ENCODE measurements at regions not wholly inside any gene's neighbourhood (a gene's known extent, or its start where the extent isn't known, plus 50 kb on each side); places are given as distances from the start of the nearest gene placed in this dataset.

- CTCF ChIA-PET: no interaction called here
- no peak for TF ChIP-seq CTCF (IDR thresholded peaks at IDR 0.05; ENCODE audit: insufficient read depth in 1 of 2, low read depth in 1 of 2, low read length in 1 of 2, severe bottlenecking in 1 of 2, unreplicated experiment in 1 of 2)
- Histone ChIP-seq H3K36me3 (ENCODE audit: control insufficient read depth, insufficient read depth, low read length) (no peaks in the 10 kb centered on the region), H3K9me3 (no peaks in the 10 kb centered on the region), H3K4me3 (ENCODE audit: low read depth, low read length) (no peak overlapping the region), H3K27me3 (replicated peaks; ENCODE audit: control insufficient read depth, insufficient read depth, low read length) (no peaks in the 10 kb centered on the region), H3K4me1 (no peaks in the 10 kb centered on the region)
- no TSS peak for BruUV-seq (replicated peaks)
- Mint-ChIP-seq H3K36me3 (ENCODE audit: insufficient read depth, unreplicated experiment) (no peaks in the 10 kb centered on the region), H3K27me3 (ENCODE audit: insufficient read depth, unreplicated experiment) (peaks cover 6% of the 10 kb centered on the region), H3K9me3 (ENCODE audit: unreplicated experiment) (no peaks in the 10 kb centered on the region), H3K4me3 (ENCODE audit: unreplicated experiment) (no peak overlapping the region), H3K4me1 (ENCODE audit: low read depth, unreplicated experiment) (no peaks in the 10 kb centered on the region), H3K27ac (ENCODE audit: unreplicated experiment) (no peak overlapping the region)
- intact Hi-C loops (cut with micrococcal nuclease; ENCODE audit: unreplicated experiment): no loop called here
- no peak for DNase-seq
- POLR2A ChIA-PET: no interaction called here
These were observed 366.2 kb upstream of the TMEM229A start for GRCh38 chr7:124398937-124399552.

DNA sequence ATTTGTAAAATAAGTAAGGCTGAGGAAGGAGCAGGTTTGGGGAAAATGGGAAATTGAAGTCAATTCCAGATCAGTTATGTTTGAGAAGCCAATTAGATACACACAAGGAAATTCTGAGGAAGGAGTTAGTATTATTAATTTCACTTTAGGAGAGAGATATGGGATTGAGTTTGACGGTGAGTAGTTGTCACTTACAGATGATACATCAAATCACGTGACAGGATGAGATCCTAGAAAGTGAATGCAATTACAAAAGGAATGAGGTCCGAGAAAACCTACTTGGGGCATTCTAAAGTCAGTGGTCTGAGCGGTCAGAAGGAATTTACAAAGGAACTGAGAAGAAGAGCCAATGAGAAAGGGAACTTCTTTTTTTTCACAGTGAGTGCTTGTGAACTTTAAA, 364.3 kb upstream of the TMEM229A start:
- Mint-ChIP-seq H3K27me3 (ENCODE audit: insufficient read depth, unreplicated experiment) (peaks cover 6% of the 10 kb centered on the region), H3K27ac (ENCODE audit: unreplicated experiment) (no peak overlapping the region)

GRCh38 chr7:124390301-124390700, 357.4 kb upstream of the TMEM229A start:
- no peak overlapping the region for H3K27ac Mint-ChIP-seq (ENCODE audit: unreplicated experiment)
- no peak for DNase-seq
- H3K4me1 ChIP-seq: no peaks in the 10 kb centered on the region
- intact Hi-C loops (cut with micrococcal nuclease; ENCODE audit: unreplicated experiment): no loop called here
- no peaks in the 10 kb centered on the region for H3K27me3 Mint-ChIP-seq (ENCODE audit: insufficient read depth, unreplicated experiment)
- no peaks in the 10 kb centered on the region for H3K36me3 Mint-ChIP-seq (ENCODE audit: insufficient read depth, unreplicated experiment)
- H3K4me3 Mint-ChIP-seq (ENCODE audit: unreplicated experiment): no peak overlapping the region
- H3K27me3 ChIP-seq (replicated peaks; ENCODE audit: control insufficient read depth, insufficient read depth, low read length): no peaks in the 10 kb centered on the region
- ChIA-PET CTCF (no interaction called here), POLR2A (no interaction called here)
- H3K4me1 Mint-ChIP-seq (ENCODE audit: low read depth, unreplicated experiment): no peaks in the 10 kb centered on the region
- no TSS peak for BruUV-seq (replicated peaks)
- H3K4me3 ChIP-seq (ENCODE audit: low read depth, low read length): no peak overlapping the region
- H3K9me3 Mint-ChIP-seq (ENCODE audit: unreplicated experiment): no peaks in the 10 kb centered on the region
- no peaks in the 10 kb centered on the region for H3K36me3 ChIP-seq (ENCODE audit: control insufficient read depth, insufficient read depth, low read length)
- no peaks in the 10 kb centered on the region for H3K9me3 ChIP-seq
- TF ChIP-seq CTCF (IDR thresholded peaks at IDR 0.05; ENCODE audit: insufficient read depth in 1 of 2, low read depth in 1 of 2, low read length in 1 of 2, severe bottlenecking in 1 of 2, unreplicated experiment in 1 of 2): no peak

More for the DNA sequence above, 364.3 kb upstream of the TMEM229A start:
- no TSS peak for BruUV-seq (replicated peaks)
- Mint-ChIP-seq H3K36me3 (ENCODE audit: insufficient read depth, unreplicated experiment) (no peaks in the 10 kb centered on the region), H3K4me1 (ENCODE audit: low read depth, unreplicated experiment) (no peaks in the 10 kb centered on the region), H3K9me3 (ENCODE audit: unreplicated experiment) (no peaks in the 10 kb centered on the region), H3K4me3 (ENCODE audit: unreplicated experiment) (no peak overlapping the region)
- CTCF ChIA-PET: no interaction called here
- H3K4me3 ChIP-seq (ENCODE audit: low read depth, low read length): no peak overlapping the region
- POLR2A ChIA-PET: no interaction called here
- no peaks in the 10 kb centered on the region for H3K27me3 ChIP-seq (replicated peaks; ENCODE audit: control insufficient read depth, insufficient read depth, low read length)
- no peaks in the 10 kb centered on the region for H3K36me3 ChIP-seq (ENCODE audit: control insufficient read depth, insufficient read depth, low read length)
- H3K4me1 ChIP-seq: no peaks in the 10 kb centered on the region
- DNase-seq: no peak
- intact Hi-C loops (cut with micrococcal nuclease; ENCODE audit: unreplicated experiment): no loop called here
- no peak for TF ChIP-seq CTCF (IDR thresholded peaks at IDR 0.05; ENCODE audit: insufficient read depth in 1 of 2, low read depth in 1 of 2, low read length in 1 of 2, severe bottlenecking in 1 of 2, unreplicated experiment in 1 of 2)
- no peaks in the 10 kb centered on the region for H3K9me3 ChIP-seq

Measured in Caco-2 (cell line).